Progenitor cell of endocrine pancreas (in vitro differentiated cells): ENCODE measurements at regions not wholly inside any gene's neighbourhood (a gene's known extent, or its start where the extent isn't known, plus 50 kb on each side); places are given as distances from the start of the nearest gene placed in this dataset.

Experiments
- DNase-seq: peaks from one replicate; pipeline ENCODE4 v3.0.0; 2021; ENCODE audit warnings: low spot score; ENCODE audit not compliant: unreplicated experiment
- H3K27ac Mint-ChIP-seq: 2 replicates; pipeline ENCODE4 v1.8.0; 2021; ENCODE audit warnings: mild to moderate bottlenecking, moderate library complexity, mixed read lengths
- H3K27me3 Mint-ChIP-seq: 2 replicates; pipeline ENCODE4 v1.8.0; 2021; ENCODE audit warnings: mixed read lengths
- H3K36me3 Mint-ChIP-seq: 2 replicates; pipeline ENCODE4 v1.8.0; 2022; ENCODE audit warnings: mixed read lengths; ENCODE audit not compliant: insufficient read depth
- H3K4me1 Mint-ChIP-seq: 2 replicates; pipeline ENCODE4 v1.8.0; 2021; ENCODE audit warnings: low read depth, mixed read lengths
- H3K4me3 Mint-ChIP-seq: 2 replicates; pipeline ENCODE4 v1.8.0; 2021; ENCODE audit warnings: low read depth, mild to moderate bottlenecking, moderate library complexity, mixed read lengths
- H3K9me3 Mint-ChIP-seq: 2 replicates; pipeline ENCODE4 v1.8.0; 2021; ENCODE audit warnings: low read depth, mixed read lengths
- TF ChIP-seq, protein P1 (sequence below): fragments of 200-600 bp; sonication (generic); IDR thresholded peaks from one replicate; pipeline ENCODE4 v1.5.0; 2021; ENCODE audit warnings: antibody characterized with exemption, mild to moderate bottlenecking; ENCODE audit not compliant: unreplicated experiment

GRCh38 chr2:21676041-21676440 is 552.3 kb downstream of the TDRD15 start:
- H3K27me3 Mint-ChIP-seq: no peaks in the 10 kb centered on the region
- DNase-seq: no peak
- peaks cover 8% of the 10 kb centered on the region for H3K9me3 Mint-ChIP-seq
- H3K4me3 Mint-ChIP-seq: no peak overlapping the region
- TF ChIP-seq, protein P1, sequence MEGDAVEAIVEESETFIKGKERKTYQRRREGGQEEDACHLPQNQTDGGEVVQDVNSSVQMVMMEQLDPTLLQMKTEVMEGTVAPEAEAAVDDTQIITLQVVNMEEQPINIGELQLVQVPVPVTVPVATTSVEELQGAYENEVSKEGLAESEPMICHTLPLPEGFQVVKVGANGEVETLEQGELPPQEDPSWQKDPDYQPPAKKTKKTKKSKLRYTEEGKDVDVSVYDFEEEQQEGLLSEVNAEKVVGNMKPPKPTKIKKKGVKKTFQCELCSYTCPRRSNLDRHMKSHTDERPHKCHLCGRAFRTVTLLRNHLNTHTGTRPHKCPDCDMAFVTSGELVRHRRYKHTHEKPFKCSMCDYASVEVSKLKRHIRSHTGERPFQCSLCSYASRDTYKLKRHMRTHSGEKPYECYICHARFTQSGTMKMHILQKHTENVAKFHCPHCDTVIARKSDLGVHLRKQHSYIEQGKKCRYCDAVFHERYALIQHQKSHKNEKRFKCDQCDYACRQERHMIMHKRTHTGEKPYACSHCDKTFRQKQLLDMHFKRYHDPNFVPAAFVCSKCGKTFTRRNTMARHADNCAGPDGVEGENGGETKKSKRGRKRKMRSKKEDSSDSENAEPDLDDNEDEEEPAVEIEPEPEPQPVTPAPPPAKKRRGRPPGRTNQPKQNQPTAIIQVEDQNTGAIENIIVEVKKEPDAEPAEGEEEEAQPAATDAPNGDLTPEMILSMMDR: no peak
- no peak overlapping the region for H3K27ac Mint-ChIP-seq
- no peaks in the 10 kb centered on the region for H3K36me3 Mint-ChIP-seq
- peaks cover 2% of the 10 kb centered on the region for H3K4me1 Mint-ChIP-seq

DNA sequence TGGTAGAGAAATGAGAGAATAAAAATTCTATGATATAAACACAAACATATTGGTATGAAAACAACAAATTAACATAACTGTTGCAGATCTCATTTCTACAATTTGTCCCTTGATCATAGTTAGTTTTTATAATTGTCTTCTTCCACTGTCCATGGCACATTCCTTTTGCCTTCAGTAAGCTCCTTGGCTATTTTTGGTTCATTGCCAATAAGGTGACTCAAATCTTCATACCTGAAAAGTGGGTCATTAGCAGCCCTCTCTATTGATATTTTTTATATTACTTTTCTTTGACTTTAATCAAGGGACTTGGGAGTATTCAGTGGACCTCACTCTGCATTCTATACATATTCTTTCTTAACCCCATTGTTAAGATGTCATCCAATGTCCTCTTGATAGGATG is 552.9 kb downstream of the TDRD15 start:
- no peak for DNase-seq
- Mint-ChIP-seq H3K9me3 (peaks cover 14% of the 10 kb centered on the region), H3K27me3 (no peaks in the 10 kb centered on the region), H3K36me3 (no peaks in the 10 kb centered on the region), H3K4me3 (no peak overlapping the region), H3K4me1 (peaks cover 2% of the 10 kb centered on the region), H3K27ac (no peak overlapping the region)
- TF ChIP-seq, protein P1: no peak

DNA sequence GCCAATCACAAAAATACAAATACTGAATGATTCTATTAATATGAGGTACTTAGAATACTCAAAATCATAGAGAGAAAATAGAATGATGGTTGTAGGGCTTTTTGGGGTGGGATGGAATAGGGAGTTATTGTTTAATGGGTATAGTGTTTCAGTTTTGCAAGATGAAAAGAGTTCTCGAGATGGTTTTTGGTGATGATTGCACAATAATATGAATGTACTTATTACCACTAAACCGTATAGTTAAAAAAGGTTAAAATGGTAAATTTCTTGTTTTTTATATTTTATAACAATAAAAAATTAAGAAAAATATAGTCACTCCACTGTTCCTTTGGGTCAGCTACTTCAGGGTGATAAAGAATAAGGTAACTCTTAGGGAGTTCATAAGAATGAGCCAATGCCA is 560.1 kb downstream of the TDRD15 start:
- TF ChIP-seq, protein P1: no peak
- DNase-seq: no peak
- no peak overlapping the region for H3K4me3 Mint-ChIP-seq
- H3K9me3 Mint-ChIP-seq: peaks cover 14% of the 10 kb centered on the region
- no peak overlapping the region for H3K27ac Mint-ChIP-seq
- no peaks in the 10 kb centered on the region for H3K36me3 Mint-ChIP-seq
- no peaks in the 10 kb centered on the region for H3K4me1 Mint-ChIP-seq
- H3K27me3 Mint-ChIP-seq: no peaks in the 10 kb centered on the region

- no peak overlapping the region for H3K4me3 Mint-ChIP-seq
- no peaks in the 10 kb centered on the region for H3K27me3 Mint-ChIP-seq
- no peaks in the 10 kb centered on the region for H3K36me3 Mint-ChIP-seq
- H3K4me1 Mint-ChIP-seq: no peaks in the 10 kb centered on the region
- no peaks in the 10 kb centered on the region for H3K9me3 Mint-ChIP-seq
- no peak for DNase-seq
- no peak overlapping the region for H3K27ac Mint-ChIP-seq
- TF ChIP-seq, protein P1: no peak
Observed at GRCh38 chr2:21687589-21687988, 563.8 kb downstream of the TDRD15 start.

DNA sequence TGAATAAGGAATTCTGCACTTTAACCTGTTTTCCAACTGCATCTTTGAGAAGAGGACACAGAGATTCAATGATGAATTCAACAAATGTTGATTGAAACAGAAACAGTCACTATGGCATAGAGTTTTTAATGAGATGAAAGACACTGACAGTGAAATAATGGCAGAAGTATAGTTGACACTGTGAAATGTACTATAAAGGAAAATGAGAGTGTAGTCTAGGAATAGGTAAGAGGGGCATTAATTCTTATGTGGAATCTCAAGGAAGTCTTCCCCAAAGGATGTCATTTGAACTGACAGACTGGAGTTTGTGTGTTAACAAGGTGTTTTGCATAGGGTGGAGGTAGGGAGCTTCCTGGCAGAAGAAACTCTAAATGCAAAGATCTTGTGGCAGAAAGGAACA is 566.2 kb downstream of the TDRD15 start:
- H3K9me3 Mint-ChIP-seq: no peaks in the 10 kb centered on the region
- H3K4me3 Mint-ChIP-seq: no peak overlapping the region
- no peaks in the 10 kb centered on the region for H3K4me1 Mint-ChIP-seq
- DNase-seq: no peak
- TF ChIP-seq, protein P1: no peak
- no peaks in the 10 kb centered on the region for H3K27me3 Mint-ChIP-seq
- H3K36me3 Mint-ChIP-seq: no peaks in the 10 kb centered on the region
- no peak overlapping the region for H3K27ac Mint-ChIP-seq
